HepG2 (cell line): ENCODE measurements at regions not wholly inside any gene's neighbourhood (a gene's known extent, or its start where the extent isn't known, plus 50 kb on each side); places are given as distances from the start of the nearest gene placed in this dataset.

Experiments
- ATAC-seq: fragments of 200-7000 bp; cut with Tn5 transposase; 3 replicates; pipeline ENCODE4 v1.9.1; 2020; ENCODE audit warnings: mild to moderate bottlenecking, moderate library complexity
- BruUV-seq: library from RNA; stranded (reverse); fragments of 400-500 nt; replicated peaks from 2 replicates; lab custom pipeline; 2021; lab: Mats Ljungman, UMichigan
- CTCF ChIA-PET: fragments of 300-600 bp; formaldehyde crosslinking; extraction: SDS; loops from one replicate; lab custom pipeline; 2021; ENCODE audit warnings: low total read pairs, inconsistent platforms, low intra/inter-chr PET ratio; lab: Yijun Ruan, JAX
- POLR2A ChIA-PET: fragments of 350-600 bp; sonication (Branson Sonifier 250); formaldehyde crosslinking; loops from one replicate; lab custom pipeline; 2020; ENCODE audit warnings: antibody characterized with exemption, inconsistent platforms; lab: Yijun Ruan, JAX
- DNase-seq: peaks from one replicate; pipeline ENCODE4 v3.0.0-alpha.2; 2015; ENCODE audit warnings: low spot score
- FAIRE-seq: peaks from 3 replicates; lab custom pipeline; 2011; peaks lifted over from hg19 to GRCh38; lab: Jason Lieb, UNC
- H2AFZ ChIP-seq: one replicate; pipeline ENCODE4 v1.6.1; 2011; ENCODE audit warnings: low read length, inconsistent platforms
- H3K27ac ChIP-seq: fragments of 300-600 bp; 3 replicates; pipeline ENCODE4 v1.8.0; 2011; ENCODE audit warnings: mixed run types, mild to moderate bottlenecking, mixed read lengths, low read length, inconsistent platforms; ENCODE audit not compliant: insufficient read depth; ENCODE audit errors: extremely low read length
- H3K27me3 ChIP-seq, 2 experiments: fragments of 200-600 bp in 1 of 2; 2 replicates in 1 of 2; 3 replicates in 1 of 2; pipeline versions ENCODE4 v1.6.0 to v1.8.0; 2011; ENCODE audit warnings: low read length in 2 of 2, mild to moderate bottlenecking in 2 of 2, moderate library complexity in 2 of 2, inconsistent platforms in 1 of 2; ENCODE audit not compliant: insufficient read depth in 2 of 2, control insufficient read depth in 1 of 2
- H3K36me3 ChIP-seq, 2 experiments: fragments of 200-600 bp in 1 of 2; replicated peaks in 1 of 2; 2 replicates in 1 of 2; 3 replicates in 1 of 2; pipeline versions ENCODE4 v1.5.1 to v1.8.0; 2011; ENCODE audit warnings: low read length in 2 of 2, inconsistent platforms in 1 of 2; ENCODE audit not compliant: insufficient read depth in 2 of 2, control insufficient read depth in 1 of 2
- H3K4me1 ChIP-seq: 2 replicates; pipeline ENCODE4 v1.5.1; 2012; ENCODE audit warnings: low read length, inconsistent platforms; ENCODE audit not compliant: insufficient read depth
- H3K4me2 ChIP-seq: 2 replicates; pipeline ENCODE4 v1.6.0; 2011; ENCODE audit warnings: low read depth, low read length, inconsistent platforms
- H3K4me3 ChIP-seq, 3 experiments: fragments of 200-600 bp in 1 of 3; sonication (generic), shearing (Covaris generic) in 1 of 3; replicated peaks in 1 of 3; 2 replicates each; pipeline ENCODE4 v1.5.1; 2011 to 2016; ENCODE audit warnings: low read length in 3 of 3, inconsistent platforms in 2 of 3, low read depth in 2 of 3, mild to moderate bottlenecking in 2 of 3, control low read depth in 1 of 3, mixed read lengths in 1 of 3; ENCODE audit not compliant: insufficient read depth in 1 of 3
- H3K79me2 ChIP-seq: one replicate; pipeline ENCODE4 v1.6.1; 2011; ENCODE audit warnings: low read length, inconsistent platforms; ENCODE audit not compliant: insufficient read depth
- H3K9ac ChIP-seq: 2 replicates; pipeline ENCODE4 v1.6.0; 2011; ENCODE audit warnings: mild to moderate bottlenecking, low read depth, low read length, inconsistent platforms; ENCODE audit not compliant: insufficient read depth
- H3K9me3 ChIP-seq: 2 replicates; pipeline ENCODE4 v1.5.1; 2012; ENCODE audit warnings: mild to moderate bottlenecking, low read length
- H4K20me1 ChIP-seq: 2 replicates; pipeline ENCODE4 v1.6.0; 2011; ENCODE audit warnings: inconsistent platforms, mild to moderate bottlenecking, low read length, moderate library complexity; ENCODE audit not compliant: insufficient read depth
- ASH2L ChIP-seq: fragments of 300-600, 200-600 bp; sonication (generic); IDR thresholded peaks from 2 replicates; pipeline ENCODE4 v1.7.0; 2017; ENCODE audit warnings: low read depth, mild to moderate bottlenecking, moderate library complexity, mixed read lengths, low read length; ENCODE audit not compliant: insufficient read length
- CEBPB ChIP-seq: IDR thresholded peaks from 2 replicates; pipeline ENCODE4 v1.6.1; 2011; ENCODE audit warnings: low read depth, low read length, improper control_type of control experiment, borderline replicate concordance
- IKZF4 ChIP-seq: sonication (generic); formaldehyde crosslinking; IDR thresholded peaks from 2 replicates; pipeline ENCODE4 v1.5.1; 2020; ENCODE audit warnings: borderline replicate concordance, mild to moderate bottlenecking, low read depth, missing genetic modification reagents; ENCODE audit errors: not compliant biosample characterization
- MYNN ChIP-seq: sonication (generic); formaldehyde crosslinking; IDR thresholded peaks from 2 replicates; pipeline ENCODE4 v1.4.0; 2020; ENCODE audit warnings: mild to moderate bottlenecking, low read depth, missing genetic modification reagents
- SIN3A ChIP-seq: IDR thresholded peaks from 2 replicates; pipeline ENCODE4 v1.6.1; 2011; ENCODE audit warnings: low read depth, mild to moderate bottlenecking, control low read depth, low read length, borderline replicate concordance
- TEAD3 ChIP-seq: optimal IDR thresholded peaks from 2 replicates; pipeline ENCODE3; 2016; ENCODE audit warnings: borderline replicate concordance
- ZNF350 ChIP-seq: sonication (generic); formaldehyde crosslinking; IDR thresholded peaks from 2 replicates; pipeline ENCODE4 v1.4.0; 2020; ENCODE audit warnings: mild to moderate bottlenecking, low read depth, missing genetic modification reagents, borderline replicate concordance
- ZNF484 ChIP-seq: sonication (generic); formaldehyde crosslinking; IDR thresholded peaks from 2 replicates; pipeline ENCODE4 v1.5.1; 2020; ENCODE audit warnings: mild to moderate bottlenecking, low read depth, missing genetic modification reagents, borderline replicate concordance
- ZNF616 ChIP-seq: sonication (generic); formaldehyde crosslinking; IDR thresholded peaks from 2 replicates; pipeline ENCODE4 v1.5.0; 2020; ENCODE audit warnings: low read depth, mild to moderate bottlenecking, missing genetic modification reagents
- ZSCAN20 ChIP-seq: sonication (generic); formaldehyde crosslinking; IDR thresholded peaks from 2 replicates; pipeline ENCODE4 v1.4.0; 2020; ENCODE audit warnings: missing genetic modification reagents, mild to moderate bottlenecking, borderline replicate concordance
- ZSCAN9 ChIP-seq: IDR thresholded peaks from 2 replicates; pipeline ENCODE4 v1.6.1; 2016; ENCODE audit warnings: borderline replicate concordance
- WGBS: methylation state at CpG from one replicate; pipeline ENCODE4 v1.1.6; 2017; ENCODE audit warnings: low lambda C conversion rate; 5-methylcytosine and 5-hydroxymethylcytosine counted together
- in situ Hi-C: cut with HindIII; loops from 2 replicates; pipeline ENCODE4 v1.10.0; 2017; ENCODE audit warnings: low pct_unique_long_range_greater_than_20kb; ENCODE audit not compliant: extremely low pct_ligation_motif_present
- intact Hi-C: fragments of 100-400 bp; cut with micrococcal nuclease; formaldehyde crosslinking; loops from one replicate; pipeline ENCODE4 v1.10.0; 2022; ENCODE audit not compliant: unreplicated experiment
- TF ChIP-seq, protein P1 (sequence below): sonication (generic); formaldehyde crosslinking; IDR thresholded peaks from 2 replicates; pipeline ENCODE4 v1.5.1; 2020; ENCODE audit warnings: mild to moderate bottlenecking, missing genetic modification reagents, borderline replicate concordance
- TF ChIP-seq, protein P2 (sequence below): sonication (generic); formaldehyde crosslinking; IDR thresholded peaks from 2 replicates; pipeline ENCODE4 v1.8.0; 2022; ENCODE audit warnings: low read depth, missing genetic modification reagents

DNA sequence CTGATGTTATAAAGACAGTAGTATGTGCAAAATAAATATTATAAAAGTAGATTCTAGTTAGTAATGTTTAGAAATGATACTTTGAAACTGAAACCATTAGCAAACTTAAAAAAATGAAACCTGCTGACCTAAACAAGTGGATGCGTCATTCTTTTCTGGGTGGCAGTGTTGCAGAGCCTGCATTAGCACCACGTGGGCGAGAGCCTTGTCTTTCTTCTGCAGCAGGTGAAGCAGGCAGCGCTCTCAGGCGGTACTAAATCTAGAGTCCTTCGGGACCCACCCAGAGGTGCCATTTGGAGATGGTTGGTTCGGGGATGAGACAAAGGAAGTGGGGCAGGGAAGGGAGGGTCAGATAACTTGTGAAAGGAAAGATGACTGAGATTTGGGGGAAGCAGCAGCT lies 759.1 kb upstream of the IGFBP3 start:
- Histone ChIP-seq H4K20me1 (no peaks in the 10 kb centered on the region), H3K4me3 (no peak overlapping the region), H2AFZ (no peak overlapping the region), H3K4me2 (no peak overlapping the region), H3K4me1 (no peaks in the 10 kb centered on the region), H3K79me2 (no peaks in the 10 kb centered on the region), H3K27me3 (no peaks in the 10 kb centered on the region), H3K9ac (no peak overlapping the region), H3K36me3 (no peaks in the 10 kb centered on the region), H3K27ac (no peak overlapping the region), H3K9me3 (no peaks in the 10 kb centered on the region)
- ATAC-seq (no peak), DNase-seq (no peak), FAIRE-seq (no peak)
- ChIA-PET POLR2A (no interaction called here), CTCF (no interaction called here)
- BruUV-seq, result no TSS peak
- WGBS, result 51% methylated on average over 7 of the region's 7 CpGs
- in situ Hi-C loops (no loop called here), intact Hi-C loops (no loop called here)
- TF ChIP-seq ZNF350, result no peak
- TF ChIP-seq SIN3A, result no peak
- no peak for TF ChIP-seq ZNF484 (CRISPR knock-in tag)
- no peak for TF ChIP-seq TEAD3 (CRISPR knock-in tag)
- TF ChIP-seq ZNF616 (CRISPR knock-in tag), result no peak
- no peak for TF ChIP-seq IKZF4
- TF ChIP-seq ZSCAN9 (CRISPR knock-in tag), result no peak
- TF ChIP-seq CEBPB, result no peak
- TF ChIP-seq, protein P1, sequence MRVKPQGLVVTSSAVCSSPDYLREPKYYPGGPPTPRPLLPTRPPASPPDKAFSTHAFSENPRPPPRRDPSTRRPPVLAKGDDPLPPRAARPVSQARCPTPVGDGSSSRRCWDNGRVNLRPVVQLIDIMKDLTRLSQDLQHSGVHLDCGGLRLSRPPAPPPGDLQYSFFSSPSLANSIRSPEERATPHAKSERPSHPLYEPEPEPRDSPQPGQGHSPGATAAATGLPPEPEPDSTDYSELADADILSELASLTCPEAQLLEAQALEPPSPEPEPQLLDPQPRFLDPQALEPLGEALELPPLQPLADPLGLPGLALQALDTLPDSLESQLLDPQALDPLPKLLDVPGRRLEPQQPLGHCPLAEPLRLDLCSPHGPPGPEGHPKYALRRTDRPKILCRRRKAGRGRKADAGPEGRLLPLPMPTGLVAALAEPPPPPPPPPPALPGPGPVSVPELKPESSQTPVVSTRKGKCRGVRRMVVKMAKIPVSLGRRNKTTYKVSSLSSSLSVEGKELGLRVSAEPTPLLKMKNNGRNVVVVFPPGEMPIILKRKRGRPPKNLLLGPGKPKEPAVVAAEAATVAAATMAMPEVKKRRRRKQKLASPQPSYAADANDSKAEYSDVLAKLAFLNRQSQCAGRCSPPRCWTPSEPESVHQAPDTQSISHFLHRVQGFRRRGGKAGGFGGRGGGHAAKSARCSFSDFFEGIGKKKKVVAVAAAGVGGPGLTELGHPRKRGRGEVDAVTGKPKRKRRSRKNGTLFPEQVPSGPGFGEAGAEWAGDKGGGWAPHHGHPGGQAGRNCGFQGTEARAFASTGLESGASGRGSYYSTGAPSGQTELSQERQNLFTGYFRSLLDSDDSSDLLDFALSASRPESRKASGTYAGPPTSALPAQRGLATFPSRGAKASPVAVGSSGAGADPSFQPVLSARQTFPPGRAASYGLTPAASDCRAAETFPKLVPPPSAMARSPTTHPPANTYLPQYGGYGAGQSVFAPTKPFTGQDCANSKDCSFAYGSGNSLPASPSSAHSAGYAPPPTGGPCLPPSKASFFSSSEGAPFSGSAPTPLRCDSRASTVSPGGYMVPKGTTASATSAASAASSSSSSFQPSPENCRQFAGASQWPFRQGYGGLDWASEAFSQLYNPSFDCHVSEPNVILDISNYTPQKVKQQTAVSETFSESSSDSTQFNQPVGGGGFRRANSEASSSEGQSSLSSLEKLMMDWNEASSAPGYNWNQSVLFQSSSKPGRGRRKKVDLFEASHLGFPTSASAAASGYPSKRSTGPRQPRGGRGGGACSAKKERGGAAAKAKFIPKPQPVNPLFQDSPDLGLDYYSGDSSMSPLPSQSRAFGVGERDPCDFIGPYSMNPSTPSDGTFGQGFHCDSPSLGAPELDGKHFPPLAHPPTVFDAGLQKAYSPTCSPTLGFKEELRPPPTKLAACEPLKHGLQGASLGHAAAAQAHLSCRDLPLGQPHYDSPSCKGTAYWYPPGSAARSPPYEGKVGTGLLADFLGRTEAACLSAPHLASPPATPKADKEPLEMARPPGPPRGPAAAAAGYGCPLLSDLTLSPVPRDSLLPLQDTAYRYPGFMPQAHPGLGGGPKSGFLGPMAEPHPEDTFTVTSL, result no peak
- no peak for TF ChIP-seq ZSCAN20 (CRISPR knock-in tag)
- TF ChIP-seq ASH2L, result no peak
- TF ChIP-seq MYNN (CRISPR knock-in tag), result no peak
- TF ChIP-seq, protein P2, sequence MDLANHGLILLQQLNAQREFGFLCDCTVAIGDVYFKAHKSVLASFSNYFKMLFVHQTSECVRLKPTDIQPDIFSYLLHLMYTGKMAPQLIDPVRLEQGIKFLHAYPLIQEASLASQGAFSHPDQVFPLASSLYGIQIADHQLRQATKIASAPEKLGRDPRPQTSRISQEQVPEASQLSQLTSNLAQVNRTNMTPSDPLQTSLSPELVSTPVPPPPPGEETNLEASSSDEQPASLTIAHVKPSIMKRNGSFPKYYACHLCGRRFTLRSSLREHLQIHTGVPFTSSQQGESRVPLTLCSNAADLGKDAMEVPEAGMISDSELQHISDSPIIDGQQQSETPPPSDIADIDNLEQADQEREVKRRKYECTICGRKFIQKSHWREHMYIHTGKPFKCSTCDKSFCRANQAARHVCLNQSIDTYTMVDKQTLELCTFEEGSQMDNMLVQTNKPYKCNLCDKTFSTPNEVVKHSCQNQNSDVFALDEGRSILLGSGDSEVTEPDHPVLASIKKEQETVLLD (CRISPR knock-in tag), result no peak
